GM12878 (cell line): ENCODE measurements at regions not wholly inside any gene's neighbourhood (a gene's known extent, or its start where the extent isn't known, plus 50 kb on each side); places are given as distances from the start of the nearest gene placed in this dataset.
"Not testable (repeated sequence)": the region's sequence is repeated elsewhere in the genome, so short reads cannot be mapped to it uniquely, and the experiment has no call there.

ENCODE experiments used
- ATAC-seq: fragments of 200-7000 bp; cut with Tn5 transposase; 3 replicates; pipeline ENCODE4 v1.9.1; 2020; ENCODE audit warnings: mild to moderate bottlenecking, moderate library complexity
- BruUV-seq: library from RNA; stranded (reverse); fragments of 400-500 nt; replicated peaks from 2 replicates; lab custom pipeline; 2021; lab: Mats Ljungman, UMichigan
- CTCF ChIA-PET: fragments of 300-600 bp; sonication (Branson Sonifier 250); formaldehyde crosslinking; extraction: SDS; loops from one replicate; lab custom pipeline; 2021; ENCODE audit warnings: inconsistent platforms; lab: Yijun Ruan, JAX
- POLR2A ChIA-PET: fragments of 350-600 bp; formaldehyde crosslinking; extraction: SDS; loops from one replicate; lab custom pipeline; 2021; ENCODE audit warnings: inconsistent platforms; lab: Charles Lee
- RAD21 ChIA-PET: fragments of 300-600 bp; sonication (Branson Sonifier 250); formaldehyde crosslinking; loops from one replicate; lab custom pipeline; 2023; ENCODE audit warnings: antibody characterized with exemption; ENCODE audit not compliant: unreplicated experiment; lab: Charles Lee
- SMC1A ChIA-PET: fragments of 300-600 bp; sonication (Branson Sonifier 250); formaldehyde crosslinking; loops from one replicate; lab custom pipeline; 2023; ENCODE audit not compliant: unreplicated experiment, uncharacterized antibody; lab: Charles Lee
- DNase-seq: peaks from one replicate; pipeline ENCODE4 v3.0.0-alpha.2; 2011; ENCODE audit warnings: low read depth, low spot score
- FAIRE-seq: peaks from 3 replicates; lab custom pipeline; 2011; peaks lifted over from hg19 to GRCh38; lab: Jason Lieb, UNC
- H2AFZ ChIP-seq: 2 replicates; pipeline ENCODE4 v1.6.0; 2011; ENCODE audit warnings: low read depth, low read length, control low read depth; ENCODE audit not compliant: control insufficient read depth
- H3K27ac ChIP-seq: 2 replicates; pipeline ENCODE4 v1.5.1; 2011; ENCODE audit warnings: control low read depth; ENCODE audit not compliant: control insufficient read depth, insufficient read depth
- H3K27me3 ChIP-seq, 2 experiments: replicated peaks in 1 of 2; 2 replicates each; pipeline versions ENCODE4 v1.6.0 to v1.6.1; 2011; ENCODE audit warnings: low read length in 1 of 2; ENCODE audit not compliant: control insufficient read depth in 2 of 2, insufficient read depth in 2 of 2
- H3K36me3 ChIP-seq, 2 experiments: 2 replicates each; pipeline ENCODE4 v1.5.1; 2011; ENCODE audit warnings: low read length in 1 of 2; ENCODE audit not compliant: control insufficient read depth in 2 of 2, insufficient read depth in 2 of 2
- H3K4me1 ChIP-seq: 2 replicates; pipeline ENCODE4 v1.6.1; 2011; ENCODE audit warnings: mild to moderate bottlenecking, low read length, moderate library complexity, mixed read lengths; ENCODE audit not compliant: control insufficient read depth, insufficient read depth
- H3K4me2 ChIP-seq: 2 replicates; pipeline ENCODE4 v1.6.0; 2011; ENCODE audit warnings: control low read depth; ENCODE audit not compliant: control insufficient read depth, insufficient read depth
- H3K4me3 ChIP-seq: fragments of 200-600 bp; sonication (generic); 2 replicates; pipeline ENCODE4 v1.5.1; 2016
- H3K79me2 ChIP-seq: 2 replicates; pipeline ENCODE4 v1.6.0; 2011; ENCODE audit warnings: low read length; ENCODE audit not compliant: control insufficient read depth, insufficient read depth
- H3K9ac ChIP-seq: 2 replicates; pipeline ENCODE4 v1.8.0; 2011; ENCODE audit warnings: low read length, control low read depth, mixed read lengths; ENCODE audit not compliant: control insufficient read depth, insufficient read depth
- H3K9me3 ChIP-seq: replicated peaks from 3 replicates; pipeline ENCODE4 v1.5.1; 2011; ENCODE audit warnings: mild to moderate bottlenecking, low read length; ENCODE audit not compliant: control insufficient read depth, insufficient read depth
- H4K20me1 ChIP-seq: 2 replicates; pipeline ENCODE4 v1.6.0; 2011; ENCODE audit not compliant: control insufficient read depth, insufficient read depth
- MEF2A ChIP-seq: IDR thresholded peaks from 2 replicates; pipeline ENCODE4 v1.6.1; 2011; ENCODE audit warnings: low read depth, mild to moderate bottlenecking, low read length, moderate library complexity; ENCODE audit not compliant: insufficient read depth
- TAF1 ChIP-seq: IDR thresholded peaks from 2 replicates; pipeline ENCODE4 v1.6.1; 2011; ENCODE audit warnings: mild to moderate bottlenecking, low read depth, low read length, borderline replicate concordance
- WGBS: methylation state at CpG from one replicate; pipeline ENCODE4 v1.1.6; 2016; ENCODE audit warnings: low lambda C conversion rate; ENCODE audit not compliant: insufficient replicate concordance, insufficient coverage; ENCODE audit errors: missing lambda C conversion rate; 5-methylcytosine and 5-hydroxymethylcytosine counted together
- in situ Hi-C: fragments of 300-500 bp; cut with MboI; formaldehyde crosslinking; loops from 9 replicates; pipeline ENCODE4 v1.14.3; 2018; ENCODE audit warnings: mixed read lengths
- intact Hi-C: fragments of 100-400 bp; cut with micrococcal nuclease; formaldehyde crosslinking; loops from one replicate; pipeline ENCODE4 v1.14.2; 2022; ENCODE audit not compliant: unreplicated experiment
- TF ChIP-seq, protein P1 (sequence below): fragments of 450-650 bp; IDR thresholded peaks from 2 replicates; pipeline ENCODE4 v1.6.1; 2016; ENCODE audit warnings: mild to moderate bottlenecking

DNA sequence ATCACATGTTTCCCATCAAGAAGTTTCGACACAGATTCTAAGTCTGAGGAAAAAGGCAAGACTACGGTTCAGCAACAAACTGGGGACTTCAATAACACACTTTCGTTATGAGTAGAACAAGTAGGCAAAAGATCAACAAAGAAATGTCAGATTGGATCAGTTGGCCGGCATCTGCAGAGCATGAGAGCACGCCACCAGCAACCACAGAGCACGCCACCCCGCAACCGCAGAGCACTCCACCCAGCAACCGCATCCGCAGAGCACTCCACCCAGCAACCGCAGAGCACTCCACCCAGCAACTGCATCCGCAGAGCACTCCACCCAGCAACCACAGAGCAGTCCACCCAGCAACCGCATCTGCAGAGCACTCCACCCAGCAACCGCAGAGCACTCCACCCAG lies 89.7 kb upstream of the FAM20C start:
- no peak for DNase-seq
- in situ Hi-C loops = no loop called here
- no peak for FAIRE-seq

DNA sequence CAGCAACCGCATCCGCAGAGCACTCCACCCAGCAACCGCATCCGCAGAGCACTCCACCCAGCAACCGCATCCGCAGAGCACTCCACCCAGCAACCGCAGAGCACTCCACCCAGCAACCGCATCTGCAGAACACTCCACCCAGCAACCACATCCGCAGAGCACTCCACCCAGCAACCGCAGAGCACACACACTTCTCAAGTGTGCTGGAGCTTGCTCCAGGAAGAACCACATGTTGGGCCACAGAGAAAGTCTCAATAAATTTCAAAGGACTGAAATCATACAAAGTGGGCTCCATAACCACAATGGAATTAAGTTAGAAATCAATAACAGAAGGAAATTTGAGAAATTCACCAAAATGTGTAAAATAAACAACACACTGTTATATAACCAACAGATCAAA lies 88.4 kb upstream of the FAM20C start:
- DNase-seq, H3K4me1 ChIP-seq, CTCF ChIA-PET, H4K20me1 ChIP-seq, intact Hi-C loops, H3K9me3 ChIP-seq, H3K27ac ChIP-seq, POLR2A ChIA-PET, H3K9ac ChIP-seq, H3K79me2 ChIP-seq, ATAC-seq, RAD21 ChIA-PET, SMC1A ChIA-PET, H3K4me3 ChIP-seq, H3K27me3 ChIP-seq, H3K4me2 ChIP-seq, FAIRE-seq, H2AFZ ChIP-seq, in situ Hi-C loops, BruUV-seq, H3K36me3 ChIP-seq: not testable (repeated sequence)
- 55% methylated on average over 6 of the region's 10 CpGs for WGBS

More for the DNA sequence above, 89.7 kb upstream of the FAM20C start:
- no peaks in the 10 kb centered on the region for H3K36me3 ChIP-seq
- no peak for ATAC-seq
- no peaks in the 10 kb centered on the region for H4K20me1 ChIP-seq
- RAD21 ChIA-PET = no interaction called here
- POLR2A ChIA-PET = no interaction called here
- no peak overlapping the region for H2AFZ ChIP-seq
- WGBS = 15% methylated on average over 13 of the region's 14 CpGs
- no peaks in the 10 kb centered on the region for H3K9me3 ChIP-seq
- H3K9ac ChIP-seq = no peak overlapping the region
- CTCF ChIA-PET = no interaction called here
- BruUV-seq = no TSS peak
- no peak overlapping the region for H3K4me2 ChIP-seq
- no peak overlapping the region for H3K4me3 ChIP-seq
- no peaks in the 10 kb centered on the region for H3K4me1 ChIP-seq
- SMC1A ChIA-PET = no interaction called here
- intact Hi-C loops = no loop called here
- H3K27me3 ChIP-seq = no peaks in the 10 kb centered on the region
- TF ChIP-seq MEF2A (no peak), TAF1 (no peak)
- TF ChIP-seq, protein P1, sequence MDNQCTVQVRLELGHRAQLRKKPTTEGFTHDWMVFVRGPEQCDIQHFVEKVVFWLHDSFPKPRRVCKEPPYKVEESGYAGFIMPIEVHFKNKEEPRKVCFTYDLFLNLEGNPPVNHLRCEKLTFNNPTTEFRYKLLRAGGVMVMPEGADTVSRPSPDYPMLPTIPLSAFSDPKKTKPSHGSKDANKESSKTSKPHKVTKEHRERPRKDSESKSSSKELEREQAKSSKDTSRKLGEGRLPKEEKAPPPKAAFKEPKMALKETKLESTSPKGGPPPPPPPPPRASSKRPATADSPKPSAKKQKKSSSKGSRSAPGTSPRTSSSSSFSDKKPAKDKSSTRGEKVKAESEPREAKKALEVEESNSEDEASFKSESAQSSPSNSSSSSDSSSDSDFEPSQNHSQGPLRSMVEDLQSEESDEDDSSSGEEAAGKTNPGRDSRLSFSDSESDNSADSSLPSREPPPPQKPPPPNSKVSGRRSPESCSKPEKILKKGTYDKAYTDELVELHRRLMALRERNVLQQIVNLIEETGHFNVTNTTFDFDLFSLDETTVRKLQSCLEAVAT = no peak
- H3K27ac ChIP-seq = no peak overlapping the region
- H3K79me2 ChIP-seq = no peaks in the 10 kb centered on the region
